Lower leg skin (tissue), 3 donors: ENCODE measurements at regions not wholly inside any gene's neighbourhood (a gene's known extent, or its start where the extent isn't known, plus 50 kb on each side); places are given as distances from the start of the nearest gene placed in this dataset.

Experiments
- POLR2A ChIP-seq, 2 donors: fragments of 450-650 bp; IDR thresholded peaks; one replicate each; pipeline ENCODE4 v1.6.1; 2016 to 2017; ENCODE audit warnings: antibody characterized with exemption in 2 of 2, mild to moderate bottlenecking in 1 of 2, moderate library complexity in 1 of 2
- TF ChIP-seq, protein P1 (sequence below), 3 donors: fragments of 450-650 bp; IDR thresholded peaks; one replicate each; pipeline ENCODE4 v1.5.1; 2016; ENCODE audit warnings: antibody characterized with exemption in 3 of 3, mild to moderate bottlenecking in 3 of 3, moderate library complexity in 2 of 3

DNA sequence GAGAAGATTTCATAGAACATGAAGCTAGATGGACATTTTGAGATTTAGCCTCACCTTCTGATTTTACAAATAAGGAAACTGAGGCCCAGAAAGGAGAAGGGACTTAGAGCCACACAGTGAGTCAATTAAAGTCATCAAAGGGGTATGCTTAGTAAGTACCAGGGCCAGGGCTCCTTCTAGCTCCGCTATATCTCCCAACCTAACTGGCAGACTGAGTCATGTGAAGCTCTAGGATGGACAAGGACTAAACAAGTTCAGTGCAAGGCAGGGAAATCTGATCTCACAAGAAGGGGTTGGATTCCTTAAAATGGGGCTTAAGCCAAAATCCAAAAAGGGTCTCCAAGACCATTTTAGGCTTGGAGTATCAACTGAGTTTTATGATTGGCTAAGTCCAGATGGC lies 215.8 kb downstream of the PHLDA1 start:
- TF ChIP-seq, protein P1, sequence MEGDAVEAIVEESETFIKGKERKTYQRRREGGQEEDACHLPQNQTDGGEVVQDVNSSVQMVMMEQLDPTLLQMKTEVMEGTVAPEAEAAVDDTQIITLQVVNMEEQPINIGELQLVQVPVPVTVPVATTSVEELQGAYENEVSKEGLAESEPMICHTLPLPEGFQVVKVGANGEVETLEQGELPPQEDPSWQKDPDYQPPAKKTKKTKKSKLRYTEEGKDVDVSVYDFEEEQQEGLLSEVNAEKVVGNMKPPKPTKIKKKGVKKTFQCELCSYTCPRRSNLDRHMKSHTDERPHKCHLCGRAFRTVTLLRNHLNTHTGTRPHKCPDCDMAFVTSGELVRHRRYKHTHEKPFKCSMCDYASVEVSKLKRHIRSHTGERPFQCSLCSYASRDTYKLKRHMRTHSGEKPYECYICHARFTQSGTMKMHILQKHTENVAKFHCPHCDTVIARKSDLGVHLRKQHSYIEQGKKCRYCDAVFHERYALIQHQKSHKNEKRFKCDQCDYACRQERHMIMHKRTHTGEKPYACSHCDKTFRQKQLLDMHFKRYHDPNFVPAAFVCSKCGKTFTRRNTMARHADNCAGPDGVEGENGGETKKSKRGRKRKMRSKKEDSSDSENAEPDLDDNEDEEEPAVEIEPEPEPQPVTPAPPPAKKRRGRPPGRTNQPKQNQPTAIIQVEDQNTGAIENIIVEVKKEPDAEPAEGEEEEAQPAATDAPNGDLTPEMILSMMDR (IDR thresholded peaks at IDR 0.05) = no peak
- no peak for TF ChIP-seq POLR2A (IDR thresholded peaks at IDR 0.05)
